Activated naive CD4-positive, alpha-beta T cell treated with anti-CD3 and anti-CD28 coated beads for 36 hours (primary cell): ENCODE measurements at regions not wholly inside any gene's neighbourhood (a gene's known extent, or its start where the extent isn't known, plus 50 kb on each side); places are given as distances from the start of the nearest gene placed in this dataset.

Source experiments
- CTCF ChIA-PET: fragments of 350-600 bp; sonication (Branson Sonifier 250); formaldehyde crosslinking; loops from one replicate; lab custom pipeline; 2021; ENCODE audit warnings: antibody characterized with exemption; lab: Charles Lee
- DNase-seq: peaks from one replicate; pipeline ENCODE4 v3.0.0-alpha.2; 2020
- H3K27ac Mint-ChIP-seq: one replicate; pipeline ENCODE4 v1.8.0; 2021; ENCODE audit warnings: mild to moderate bottlenecking, mixed read lengths
- H3K27me3 Mint-ChIP-seq: one replicate; pipeline ENCODE4 v1.8.0; 2021; ENCODE audit warnings: low read depth, mixed read lengths
- H3K36me3 Mint-ChIP-seq: one replicate; pipeline ENCODE4 v1.8.0; 2021; ENCODE audit warnings: low read depth, mixed read lengths
- H3K4me1 Mint-ChIP-seq: one replicate; pipeline ENCODE4 v1.8.0; 2021; ENCODE audit warnings: low read depth, mixed read lengths
- H3K4me3 Mint-ChIP-seq: one replicate; pipeline ENCODE4 v1.8.0; 2021; ENCODE audit warnings: mild to moderate bottlenecking, moderate library complexity, mixed read lengths
- H3K9me3 Mint-ChIP-seq: one replicate; pipeline ENCODE4 v1.8.0; 2021; ENCODE audit warnings: mixed read lengths
- intact Hi-C: fragments of 100-400 bp; cut with micrococcal nuclease; formaldehyde crosslinking; loops from one replicate; pipeline ENCODE4 v1.15.1; 2023

DNA sequence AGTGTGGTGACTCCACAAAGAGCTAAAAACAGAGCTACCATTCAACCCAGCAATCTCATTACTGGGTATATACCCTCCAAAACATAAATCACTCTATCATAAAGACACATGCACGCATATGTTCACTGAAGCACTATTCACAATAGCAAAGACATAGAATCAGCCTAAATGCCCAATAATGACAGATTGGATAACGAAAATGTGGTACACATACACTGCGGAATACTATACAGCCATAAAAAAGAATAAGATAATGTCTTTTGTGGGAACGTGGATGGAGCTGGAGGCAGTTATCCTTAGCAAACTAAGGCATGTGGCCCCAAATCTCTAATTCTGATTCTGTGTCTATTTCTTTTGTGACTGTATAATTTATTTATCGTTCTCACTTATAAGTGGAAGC, 89.0 kb upstream of the PRNP start:
- intact Hi-C loops: no loop called here

DNA sequence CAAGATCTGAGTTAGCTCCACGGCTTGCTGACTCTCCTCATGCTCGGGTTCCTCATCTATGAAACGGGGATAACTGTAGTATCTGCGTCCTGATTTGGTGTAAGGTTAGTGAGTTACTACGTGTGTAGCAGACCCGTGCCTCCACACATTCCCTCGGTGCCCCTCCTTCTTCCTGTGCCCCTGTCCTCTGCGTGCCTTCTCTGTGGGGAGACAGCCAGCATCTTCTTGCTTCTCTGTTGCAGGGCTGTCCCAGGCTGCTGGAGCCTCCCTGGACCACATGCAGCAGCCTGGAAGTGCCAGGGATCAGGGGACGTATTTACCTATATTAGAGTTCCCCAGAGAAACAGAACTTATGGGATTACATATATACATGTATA, 93.1 kb upstream of the PRNP start:
- no peaks in the 10 kb centered on the region for H3K36me3 Mint-ChIP-seq
- no peak for DNase-seq
- peak overlapping the region; percentile 36 for H3K4me3 Mint-ChIP-seq
- H3K4me1 Mint-ChIP-seq: peaks cover 5% of the 10 kb centered on the region
- H3K27me3 Mint-ChIP-seq: peaks cover 11% of the 10 kb centered on the region
- no peaks in the 10 kb centered on the region for H3K9me3 Mint-ChIP-seq
- H3K27ac Mint-ChIP-seq: no peak overlapping the region
- intact Hi-C loops: no loop called here
- CTCF ChIA-PET: interaction anchor here (0.6 to 2.1 kb wide), 6 partner anchors 13 to 539 kb away, joined by 3 to 5 read pairs (median 3); no protein-coding TSS in a partner anchor

More for the DNA sequence above, 89.0 kb upstream of the PRNP start:
- CTCF ChIA-PET: no interaction called here
- no peak overlapping the region for H3K4me3 Mint-ChIP-seq
- H3K27me3 Mint-ChIP-seq: peaks cover 11% of the 10 kb centered on the region
- H3K27ac Mint-ChIP-seq: no peak overlapping the region
- no peak for DNase-seq
- H3K36me3 Mint-ChIP-seq: no peaks in the 10 kb centered on the region
- peaks cover 5% of the 10 kb centered on the region for H3K4me1 Mint-ChIP-seq
- no peaks in the 10 kb centered on the region for H3K9me3 Mint-ChIP-seq

DNA sequence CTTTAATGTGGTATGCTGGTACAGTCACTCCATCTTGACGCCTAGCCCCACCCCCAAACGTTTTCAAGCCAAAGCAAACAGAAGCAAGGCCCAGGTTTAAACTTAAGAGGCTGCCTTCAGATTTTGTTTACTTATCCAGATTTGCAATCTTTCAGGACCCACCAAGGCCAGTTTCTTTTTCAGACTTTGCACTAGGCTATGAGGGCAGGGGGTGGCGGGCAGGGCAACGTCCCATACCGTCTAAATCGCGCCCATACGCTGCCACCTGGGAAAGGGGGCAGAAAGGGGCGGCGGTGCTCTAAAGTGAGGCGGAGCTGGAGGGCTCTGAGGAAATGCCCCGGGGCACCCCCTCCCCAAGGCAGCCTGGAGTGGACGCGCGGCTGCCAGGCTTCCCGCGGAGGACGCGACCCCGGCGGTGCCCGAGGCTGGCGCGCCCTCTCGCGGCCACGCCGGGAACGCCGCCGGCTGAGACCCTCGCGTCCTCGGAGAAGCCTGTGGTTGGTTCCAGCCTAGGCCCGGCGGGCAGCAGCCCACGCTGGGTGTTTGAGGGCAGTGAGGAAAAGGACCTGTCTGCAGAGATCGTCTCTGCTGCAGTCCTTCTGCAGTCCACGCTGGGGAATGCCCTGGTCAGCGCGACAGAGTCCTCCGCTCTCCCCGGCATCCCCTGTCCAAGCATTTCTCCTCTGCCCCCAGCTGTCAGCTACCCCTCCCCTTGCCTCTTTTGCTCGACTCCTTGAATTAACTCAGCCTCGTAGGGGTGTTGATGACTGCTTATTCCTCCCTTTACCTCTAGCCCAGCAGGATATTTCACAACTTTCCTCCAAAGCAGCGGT, 93.7 kb upstream of the PRNP start:
- Mint-ChIP-seq H3K27me3 (peaks cover 11% of the 10 kb centered on the region), H3K9me3 (no peaks in the 10 kb centered on the region), H3K4me3 (peak overlapping the region; percentile 54), H3K36me3 (no peaks in the 10 kb centered on the region), H3K4me1 (peaks cover 5% of the 10 kb centered on the region), H3K27ac (no peak overlapping the region)
- DNase-seq: peak; percentile 56
- CTCF ChIA-PET: interaction anchor here (0.6 to 2.1 kb wide), 11 partner anchors 13 to 827 kb away, joined by 3 to 5 read pairs (median 3); no protein-coding TSS in a partner anchor
- intact Hi-C loops: loop anchor here (1.0 kb wide), 1 partner anchor 484 kb away; no protein-coding TSS in a partner anchor

DNA sequence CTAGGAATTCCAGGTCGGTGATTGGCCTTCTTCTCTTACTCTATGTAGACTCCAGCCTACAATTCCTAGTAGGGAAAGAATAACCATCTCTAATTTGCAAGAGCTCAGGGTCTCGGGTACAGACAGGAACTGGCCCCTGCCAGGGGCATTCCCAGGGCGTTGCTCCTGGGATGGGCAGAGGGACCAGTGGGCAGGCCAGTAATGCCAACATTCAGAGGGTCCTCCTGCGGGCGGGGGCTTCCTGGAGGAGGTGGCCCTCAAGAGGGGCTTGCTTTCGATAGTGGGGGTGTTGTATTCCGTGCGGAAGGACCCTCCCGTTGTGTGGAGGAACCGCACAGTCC, 94.3 kb upstream of the PRNP start:
- H3K27ac Mint-ChIP-seq: no peak overlapping the region
- H3K4me1 Mint-ChIP-seq: peaks cover 5% of the 10 kb centered on the region
- H3K27me3 Mint-ChIP-seq: peaks cover 8% of the 10 kb centered on the region
- intact Hi-C loops: loop anchor here (1.0 kb wide), 1 partner anchor 484 kb away; no protein-coding TSS in a partner anchor
- no peak for DNase-seq
- peak overlapping the region; percentile 54 for H3K4me3 Mint-ChIP-seq
- H3K36me3 Mint-ChIP-seq: no peaks in the 10 kb centered on the region
- CTCF ChIA-PET: interaction anchor here (0.8 to 2.1 kb wide), 5 partner anchors 14 to 826 kb away, joined by 3 to 5 read pairs (median 4); no protein-coding TSS in a partner anchor
- no peaks in the 10 kb centered on the region for H3K9me3 Mint-ChIP-seq

DNA sequence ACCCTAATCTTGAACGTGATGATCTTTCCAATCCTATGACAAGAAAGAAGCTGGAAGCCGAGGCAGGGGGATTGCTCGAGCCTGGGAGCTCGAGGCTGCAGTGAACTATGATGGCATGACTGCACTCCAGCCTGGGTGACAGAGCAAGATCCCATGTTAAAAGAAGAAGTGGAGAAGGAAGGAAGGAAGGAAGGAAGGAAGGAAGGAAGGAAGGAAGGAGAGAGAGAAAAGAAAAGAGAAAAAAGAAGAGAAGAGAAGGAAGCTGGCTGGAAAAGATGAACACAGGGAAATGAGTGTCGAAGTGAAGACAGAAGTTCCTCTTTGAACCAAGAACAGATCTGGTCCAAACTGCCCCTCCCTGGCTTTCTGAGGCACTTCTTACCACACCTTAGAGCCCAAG, 100.5 kb upstream of the PRNP start:
- H3K27ac Mint-ChIP-seq: no peak overlapping the region
- peaks cover 6% of the 10 kb centered on the region for H3K27me3 Mint-ChIP-seq
- H3K9me3 Mint-ChIP-seq: no peaks in the 10 kb centered on the region
- no peaks in the 10 kb centered on the region for H3K36me3 Mint-ChIP-seq
- CTCF ChIA-PET: interaction anchor here (1.3 kb wide), 1 partner anchor 25 kb away, joined by 3 read pairs; no protein-coding TSS in a partner anchor
- no peak overlapping the region for H3K4me3 Mint-ChIP-seq
- no peak for DNase-seq
- peaks cover 3% of the 10 kb centered on the region for H3K4me1 Mint-ChIP-seq
- intact Hi-C loops: no loop called here

DNA sequence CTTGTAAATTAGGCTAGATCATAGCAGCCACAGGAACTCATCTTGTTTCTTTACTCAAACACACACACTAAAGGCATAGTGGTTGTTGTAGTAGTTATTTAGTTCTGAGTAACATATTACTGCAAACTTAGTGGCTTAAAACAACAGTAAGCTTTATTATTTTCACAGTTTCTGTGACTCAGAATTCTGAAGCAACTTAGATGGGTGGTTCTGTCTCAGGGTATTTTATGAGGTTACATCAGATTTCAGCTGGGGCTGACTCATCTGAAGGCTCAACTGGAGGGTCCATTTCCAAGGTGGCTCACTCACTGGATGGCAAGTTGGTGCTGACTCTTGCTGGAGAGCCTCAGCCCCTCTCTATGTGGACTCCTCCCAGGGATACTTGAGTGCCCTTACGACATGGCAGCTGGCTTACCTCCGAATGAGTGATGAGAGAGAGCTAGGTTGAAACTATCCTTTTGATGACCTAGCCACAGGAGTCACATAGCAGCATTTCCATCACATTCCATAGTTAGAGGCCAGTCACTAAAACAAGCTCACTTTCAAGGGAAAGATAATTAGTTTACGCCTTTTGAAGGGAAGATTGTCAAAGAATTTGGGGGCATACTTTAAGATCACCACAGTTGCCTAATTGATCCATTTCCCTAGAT, 101.0 kb upstream of the PRNP start:
- peaks cover 6% of the 10 kb centered on the region for H3K27me3 Mint-ChIP-seq
- H3K36me3 Mint-ChIP-seq: no peaks in the 10 kb centered on the region
- peaks cover 3% of the 10 kb centered on the region for H3K4me1 Mint-ChIP-seq
- intact Hi-C loops: no loop called here
- H3K4me3 Mint-ChIP-seq: no peak overlapping the region
- no peak overlapping the region for H3K27ac Mint-ChIP-seq
- H3K9me3 Mint-ChIP-seq: no peaks in the 10 kb centered on the region
- CTCF ChIA-PET: interaction anchor here (1.3 kb wide), 1 partner anchor 25 kb away, joined by 3 read pairs; no protein-coding TSS in a partner anchor
- DNase-seq: peak; percentile 33

DNA sequence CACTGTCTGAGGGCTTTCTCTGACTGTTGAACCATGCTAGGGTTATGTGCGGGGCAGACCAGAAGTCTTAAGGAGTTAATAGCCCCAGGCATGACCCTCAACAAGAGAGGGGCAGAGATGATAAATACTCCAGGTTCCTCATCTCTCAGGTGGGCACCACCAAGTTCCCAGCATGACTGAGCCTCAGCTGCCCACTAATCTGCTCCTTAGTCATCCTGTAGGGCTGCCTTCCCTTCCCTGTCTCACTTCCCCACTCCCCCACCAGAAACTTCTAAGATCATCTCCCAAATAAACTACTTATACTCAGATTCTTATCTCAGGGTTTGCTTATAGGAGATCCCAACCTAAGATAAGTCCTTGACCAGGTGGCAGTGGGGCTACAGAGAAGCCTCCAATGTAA, 101.7 kb upstream of the PRNP start:
- DNase-seq: no peak
- intact Hi-C loops: loop anchor here (5.0 kb wide), 1 partner anchor 92 kb away; no protein-coding TSS in a partner anchor
- Mint-ChIP-seq H3K4me1 (peaks cover 3% of the 10 kb centered on the region), H3K4me3 (no peak overlapping the region), H3K27me3 (peaks cover 9% of the 10 kb centered on the region), H3K27ac (no peak overlapping the region), H3K9me3 (no peaks in the 10 kb centered on the region), H3K36me3 (no peaks in the 10 kb centered on the region)
- CTCF ChIA-PET: no interaction called here

DNA sequence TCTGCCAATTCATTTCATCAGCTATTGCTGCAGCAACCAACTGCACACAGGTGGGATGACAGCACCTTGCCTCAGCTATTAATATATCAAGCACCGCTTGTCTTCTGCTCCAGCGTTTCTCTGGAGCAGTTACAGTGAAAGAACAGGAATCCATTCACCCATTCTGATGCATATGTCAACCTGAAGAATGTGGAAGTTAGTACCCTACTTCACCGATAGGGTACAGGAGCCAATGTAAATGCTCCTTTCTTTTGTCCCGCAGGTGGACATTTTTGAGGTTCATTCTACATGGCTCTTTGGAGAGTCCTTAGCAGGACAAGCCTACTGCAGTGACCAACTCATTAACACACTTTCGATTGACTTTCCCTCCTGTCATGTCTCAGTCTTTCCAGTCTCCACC, 104.4 kb upstream of the PRNP start:
- CTCF ChIA-PET: no interaction called here
- peaks cover 17% of the 10 kb centered on the region for H3K27me3 Mint-ChIP-seq
- no peak overlapping the region for H3K4me3 Mint-ChIP-seq
- H3K4me1 Mint-ChIP-seq: peaks cover 3% of the 10 kb centered on the region
- H3K9me3 Mint-ChIP-seq: no peaks in the 10 kb centered on the region
- no peak for DNase-seq
- intact Hi-C loops: loop anchor here (5.0 kb wide), 1 partner anchor 90 kb away; no protein-coding TSS in a partner anchor
- no peaks in the 10 kb centered on the region for H3K36me3 Mint-ChIP-seq
- no peak overlapping the region for H3K27ac Mint-ChIP-seq

DNA sequence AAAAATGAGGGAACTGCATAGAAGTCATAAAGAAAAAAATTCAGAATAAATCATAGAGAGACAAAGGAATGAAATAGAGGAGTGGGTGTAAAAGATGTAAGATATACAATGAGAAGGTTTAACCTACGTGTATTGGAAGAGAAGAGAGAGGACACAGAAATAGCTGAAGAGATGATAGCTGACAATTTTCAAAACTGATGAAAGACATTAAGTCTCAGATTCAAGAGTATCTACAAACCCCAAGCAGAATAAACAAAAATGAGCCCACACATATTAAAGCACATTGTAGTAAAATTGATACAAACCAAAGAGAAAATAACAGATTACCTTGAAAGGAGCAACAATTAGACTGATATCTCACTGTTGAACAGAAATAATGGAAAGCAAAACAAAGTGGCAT, 107.9 kb upstream of the PRNP start:
- DNase-seq: no peak
- no peak overlapping the region for H3K4me3 Mint-ChIP-seq
- H3K36me3 Mint-ChIP-seq: no peaks in the 10 kb centered on the region
- CTCF ChIA-PET: no interaction called here
- intact Hi-C loops: no loop called here
- H3K27me3 Mint-ChIP-seq: peaks cover 24% of the 10 kb centered on the region
- no peaks in the 10 kb centered on the region for H3K9me3 Mint-ChIP-seq
- H3K4me1 Mint-ChIP-seq: no peaks in the 10 kb centered on the region
- H3K27ac Mint-ChIP-seq: no peak overlapping the region

DNA sequence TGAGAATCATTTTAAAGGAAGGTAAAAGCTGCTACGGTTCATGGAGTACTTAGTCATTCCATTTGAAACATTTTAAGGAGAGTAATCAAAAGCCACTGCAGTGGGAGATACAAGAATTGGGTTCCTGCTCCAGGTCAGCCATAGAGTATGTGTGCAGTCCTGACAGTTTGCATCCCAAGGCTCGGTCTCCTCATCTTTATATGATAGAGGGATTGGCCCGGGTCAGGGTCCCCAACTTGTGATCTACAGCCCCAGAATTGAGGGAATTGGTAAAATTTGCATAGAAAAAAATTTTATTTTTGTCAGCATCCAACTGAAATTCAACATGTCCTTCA, 111.9 kb upstream of the PRNP start:
- H3K4me1 Mint-ChIP-seq: no peaks in the 10 kb centered on the region
- intact Hi-C loops: no loop called here
- CTCF ChIA-PET: interaction anchor here (1.1 kb wide), 1 partner anchor 33 kb away, joined by 3 read pairs; no protein-coding TSS in a partner anchor

DNA sequence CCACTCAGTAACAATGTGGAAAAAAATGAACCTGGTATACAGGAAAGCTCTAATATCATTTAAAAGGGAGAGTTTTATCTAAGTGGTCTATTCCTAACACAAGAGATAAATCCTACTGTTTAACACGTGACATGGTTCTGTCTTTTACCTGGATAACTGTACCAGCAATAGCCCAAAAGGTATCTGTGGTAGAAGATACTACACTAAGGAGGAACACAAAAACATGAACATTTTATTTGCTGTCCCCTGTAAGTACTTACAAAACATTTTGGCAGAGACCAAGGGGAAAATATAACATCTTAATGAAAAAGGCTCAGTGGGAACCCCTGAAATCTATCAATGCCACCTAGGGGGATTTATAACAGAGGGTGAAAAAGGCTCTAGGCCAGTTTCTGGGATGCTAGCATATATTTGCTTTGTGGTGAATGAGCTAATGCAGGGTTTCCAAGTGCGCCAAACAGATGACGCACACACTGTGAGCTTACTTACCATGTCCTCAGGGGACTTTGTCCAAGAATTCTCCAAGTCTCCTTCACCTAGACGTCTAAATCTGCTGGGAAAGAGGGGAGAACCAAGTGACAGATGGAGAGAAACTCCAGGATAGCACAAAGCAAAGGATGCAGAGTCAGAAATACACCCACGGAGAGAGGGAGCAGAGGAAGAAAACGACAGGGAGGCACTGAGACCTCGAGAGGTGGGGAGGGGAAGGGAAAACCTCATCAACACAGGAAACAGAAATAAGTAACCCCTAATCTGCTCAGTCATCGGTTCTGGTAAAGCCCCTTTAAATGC, 112.5 kb upstream of the PRNP start:
- no peaks in the 10 kb centered on the region for H3K4me1 Mint-ChIP-seq
- CTCF ChIA-PET: interaction anchor here (1.1 kb wide), 1 partner anchor 34 kb away, joined by 3 read pairs; no protein-coding TSS in a partner anchor
- peaks cover 27% of the 10 kb centered on the region for H3K27me3 Mint-ChIP-seq
- H3K9me3 Mint-ChIP-seq: no peaks in the 10 kb centered on the region
- intact Hi-C loops: no loop called here
- no peaks in the 10 kb centered on the region for H3K36me3 Mint-ChIP-seq
- H3K27ac Mint-ChIP-seq: no peak overlapping the region
- DNase-seq: no peak
- H3K4me3 Mint-ChIP-seq: no peak overlapping the region

More for the DNA sequence above, 111.9 kb upstream of the PRNP start:
- Mint-ChIP-seq H3K27ac (no peak overlapping the region), H3K9me3 (no peaks in the 10 kb centered on the region), H3K4me3 (no peak overlapping the region), H3K27me3 (peaks cover 27% of the 10 kb centered on the region), H3K36me3 (no peaks in the 10 kb centered on the region)
- no peak for DNase-seq
